ENCODE measurements at regions not wholly inside any gene's neighbourhood (a gene's known extent, or its start where the extent isn't known, plus 50 kb on each side); places are given as distances from the start of the nearest gene placed in this dataset.

DNA sequence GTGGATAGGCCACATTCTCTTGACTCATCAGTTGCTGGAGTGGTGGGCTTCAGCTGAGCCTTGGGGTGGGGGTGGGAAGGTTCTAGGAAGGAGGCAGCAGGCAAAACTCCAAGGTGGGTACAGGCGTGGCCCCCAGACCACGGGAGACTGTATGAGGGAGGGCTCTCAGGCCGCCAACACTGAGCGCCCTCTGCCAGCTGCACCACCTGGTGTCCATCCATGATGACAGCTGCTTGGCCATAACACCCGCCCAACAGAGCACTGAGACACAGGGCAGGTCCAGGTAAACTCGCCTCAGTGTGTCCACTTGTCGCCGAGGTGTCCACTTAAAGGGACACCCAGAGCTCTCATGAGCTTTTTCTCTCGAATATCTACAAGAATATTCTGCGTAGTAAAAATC lies 133.5 kb downstream of the C16orf95 start:
- H3K27ac ChIP-seq (ENCODE audit: low read length) = no peak overlapping the region
- DNase-seq = no peak
- H3K4me2 ChIP-seq (ENCODE audit: low read depth, low read length) = no peak overlapping the region
- no peaks in the 10 kb centered on the region for H3K27me3 ChIP-seq (replicated peaks; ENCODE audit: insufficient read depth, low read length)
- no peaks in the 10 kb centered on the region for H4K20me1 ChIP-seq (ENCODE audit: insufficient read depth, low read length)
- no peaks in the 10 kb centered on the region for H3K79me2 ChIP-seq (ENCODE audit: low read length)
- H3K4me1 ChIP-seq (ENCODE audit: low read length) = no peaks in the 10 kb centered on the region
- no peak overlapping the region for H3K4me3 ChIP-seq (ENCODE audit: low read length)
- H3F3A ChIP-seq (ENCODE audit: insufficient read depth, low read length) = no peaks in the 10 kb centered on the region
- no peak for TF ChIP-seq EZH2phosphoT487 (IDR thresholded peaks at IDR 0.05; ENCODE audit: low read length)
- TF ChIP-seq, protein P1, sequence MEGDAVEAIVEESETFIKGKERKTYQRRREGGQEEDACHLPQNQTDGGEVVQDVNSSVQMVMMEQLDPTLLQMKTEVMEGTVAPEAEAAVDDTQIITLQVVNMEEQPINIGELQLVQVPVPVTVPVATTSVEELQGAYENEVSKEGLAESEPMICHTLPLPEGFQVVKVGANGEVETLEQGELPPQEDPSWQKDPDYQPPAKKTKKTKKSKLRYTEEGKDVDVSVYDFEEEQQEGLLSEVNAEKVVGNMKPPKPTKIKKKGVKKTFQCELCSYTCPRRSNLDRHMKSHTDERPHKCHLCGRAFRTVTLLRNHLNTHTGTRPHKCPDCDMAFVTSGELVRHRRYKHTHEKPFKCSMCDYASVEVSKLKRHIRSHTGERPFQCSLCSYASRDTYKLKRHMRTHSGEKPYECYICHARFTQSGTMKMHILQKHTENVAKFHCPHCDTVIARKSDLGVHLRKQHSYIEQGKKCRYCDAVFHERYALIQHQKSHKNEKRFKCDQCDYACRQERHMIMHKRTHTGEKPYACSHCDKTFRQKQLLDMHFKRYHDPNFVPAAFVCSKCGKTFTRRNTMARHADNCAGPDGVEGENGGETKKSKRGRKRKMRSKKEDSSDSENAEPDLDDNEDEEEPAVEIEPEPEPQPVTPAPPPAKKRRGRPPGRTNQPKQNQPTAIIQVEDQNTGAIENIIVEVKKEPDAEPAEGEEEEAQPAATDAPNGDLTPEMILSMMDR (IDR thresholded peaks at IDR 0.05; ENCODE audit: low read length) = no peak
- no peak for TF ChIP-seq EZH2 (optimal IDR thresholded peaks at IDR 0.05; ENCODE audit: low read depth, low read length)
- H2AFZ ChIP-seq (ENCODE audit: low read length) = no peak overlapping the region
- H3K36me3 ChIP-seq (replicated peaks; ENCODE audit: insufficient read depth, low read length) = no peaks in the 10 kb centered on the region
- H3K9me2 ChIP-seq (replicated peaks; ENCODE audit: insufficient read depth, low read length) = no peaks in the 10 kb centered on the region
- no peaks in the 10 kb centered on the region for H3K9me3 ChIP-seq (replicated peaks; ENCODE audit: insufficient read depth, low read length)
- H3K9ac ChIP-seq (ENCODE audit: low read length) = no peak overlapping the region

DNA sequence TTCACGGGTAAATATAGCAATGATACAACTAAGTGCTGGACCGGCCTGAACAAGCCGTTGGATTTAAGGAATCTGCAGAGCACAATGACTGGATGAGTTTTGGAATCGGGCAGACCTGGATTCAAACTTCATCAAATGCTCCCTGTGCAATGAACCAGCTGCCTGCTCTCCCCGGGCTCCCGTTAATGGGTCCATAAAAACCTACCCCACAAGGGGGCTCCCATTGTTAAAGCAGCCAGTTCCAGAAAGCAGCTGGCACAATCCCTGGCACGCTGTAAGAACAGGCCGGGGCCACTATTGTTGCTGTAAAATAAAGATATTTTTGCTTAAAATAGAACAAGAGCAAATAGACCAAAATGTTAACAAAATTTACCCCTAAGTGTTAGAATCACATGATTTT lies 131.9 kb downstream of the C16orf95 start:
- no peaks in the 10 kb centered on the region for H4K20me1 ChIP-seq (ENCODE audit: insufficient read depth, low read length)
- no peak overlapping the region for H3K9ac ChIP-seq (ENCODE audit: low read length)
- no peaks in the 10 kb centered on the region for H3K9me3 ChIP-seq (replicated peaks; ENCODE audit: insufficient read depth, low read length)
- H3K9me2 ChIP-seq (replicated peaks; ENCODE audit: insufficient read depth, low read length) = no peaks in the 10 kb centered on the region
- no peaks in the 10 kb centered on the region for H3K79me2 ChIP-seq (ENCODE audit: low read length)
- no peak overlapping the region for H3K4me2 ChIP-seq (ENCODE audit: low read depth, low read length)
- no peak overlapping the region for H3K27ac ChIP-seq (ENCODE audit: low read length)
- DNase-seq = no peak
- no peaks in the 10 kb centered on the region for H3F3A ChIP-seq (ENCODE audit: insufficient read depth, low read length)
- no peaks in the 10 kb centered on the region for H3K27me3 ChIP-seq (replicated peaks; ENCODE audit: insufficient read depth, low read length)
- no peaks in the 10 kb centered on the region for H3K36me3 ChIP-seq (replicated peaks; ENCODE audit: insufficient read depth, low read length)
- no peak overlapping the region for H3K4me3 ChIP-seq (ENCODE audit: low read length)
- no peaks in the 10 kb centered on the region for H3K4me1 ChIP-seq (ENCODE audit: low read length)
- no peak for TF ChIP-seq EZH2 (optimal IDR thresholded peaks at IDR 0.05; ENCODE audit: low read depth, low read length)
- TF ChIP-seq, protein P1 (IDR thresholded peaks at IDR 0.05; ENCODE audit: low read length) = no peak
- TF ChIP-seq EZH2phosphoT487 (IDR thresholded peaks at IDR 0.05; ENCODE audit: low read length) = no peak
- no peak overlapping the region for H2AFZ ChIP-seq (ENCODE audit: low read length)

DNA sequence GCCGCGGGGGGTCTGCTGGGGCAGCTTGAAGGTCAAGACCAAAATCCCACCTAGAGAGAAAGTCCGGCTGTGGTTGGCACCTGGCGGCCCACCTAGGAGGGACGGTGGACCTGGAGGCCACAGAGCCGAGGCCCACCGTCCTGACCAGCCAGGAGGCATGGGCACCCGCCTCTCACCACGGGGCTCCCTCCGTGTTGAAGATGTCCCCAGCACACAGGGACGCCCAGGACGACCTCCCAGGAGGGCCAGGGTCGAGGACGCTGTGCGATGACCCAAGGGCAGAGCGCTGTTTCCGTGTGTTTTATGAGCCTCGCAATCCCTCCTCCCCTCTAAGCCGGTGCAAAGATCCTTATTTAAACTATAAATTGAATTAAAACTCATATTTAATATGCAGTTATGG lies 131.2 kb downstream of the C16orf95 start:
- Histone ChIP-seq H3K36me3 (replicated peaks; ENCODE audit: insufficient read depth, low read length) (no peaks in the 10 kb centered on the region), H3K9me3 (replicated peaks; ENCODE audit: insufficient read depth, low read length) (no peaks in the 10 kb centered on the region), H3K4me3 (ENCODE audit: low read length) (no peak overlapping the region), H3K9ac (ENCODE audit: low read length) (no peak overlapping the region), H3F3A (ENCODE audit: insufficient read depth, low read length) (no peaks in the 10 kb centered on the region), H4K20me1 (ENCODE audit: insufficient read depth, low read length) (no peaks in the 10 kb centered on the region), H3K9me2 (replicated peaks; ENCODE audit: insufficient read depth, low read length) (no peaks in the 10 kb centered on the region), H3K27ac (ENCODE audit: low read length) (no peak overlapping the region), H3K27me3 (replicated peaks; ENCODE audit: insufficient read depth, low read length) (no peaks in the 10 kb centered on the region), H3K79me2 (ENCODE audit: low read length) (no peaks in the 10 kb centered on the region), H2AFZ (ENCODE audit: low read length) (no peak overlapping the region), H3K4me1 (ENCODE audit: low read length) (no peaks in the 10 kb centered on the region), H3K4me2 (ENCODE audit: low read depth, low read length) (no peak overlapping the region)
- DNase-seq = no peak
- TF ChIP-seq EZH2 (optimal IDR thresholded peaks at IDR 0.05; ENCODE audit: low read depth, low read length) (no peak), EZH2phosphoT487 (IDR thresholded peaks at IDR 0.05; ENCODE audit: low read length) (no peak)
- TF ChIP-seq, protein P1 (IDR thresholded peaks at IDR 0.05; ENCODE audit: low read length) = no peak
